Transverse colon (tissue), 4 donors: ENCODE measurements at regions not wholly inside any gene's neighbourhood (a gene's known extent, or its start where the extent isn't known, plus 50 kb on each side); places are given as distances from the start of the nearest gene placed in this dataset.

Source experiments
- DNase-seq: peaks from one replicate; pipeline ENCODE4 v3.0.0-alpha.2; 2019
- H3K27ac ChIP-seq, 4 donors: fragments of 200-600 bp; sonication (generic); 2 replicates each; pipeline ENCODE4 v1.5.1; 2016 to 2018; ENCODE audit warnings: inconsistent platforms in 4 of 4
- H3K27me3 ChIP-seq: fragments of 200-600 bp; sonication (generic); 2 replicates; pipeline ENCODE4 v1.5.1; 2017; ENCODE audit warnings: inconsistent platforms
- H3K36me3 ChIP-seq, 4 donors: fragments of 200-600 bp; sonication (generic); 2 replicates each; pipeline ENCODE4 v1.5.1; 2017 to 2019; ENCODE audit warnings: inconsistent platforms in 4 of 4
- H3K4me1 ChIP-seq, 4 donors: fragments of 200-600 bp; sonication (generic); 2 replicates each; pipeline ENCODE4 v1.5.1; 2017 to 2020; ENCODE audit warnings: inconsistent platforms in 4 of 4
- H3K4me3 ChIP-seq, 4 donors: fragments of 200-600 bp; sonication (generic); 1 replicate in 1 of 4; 2 replicates in 3 of 4; pipeline versions ENCODE4 v1.5.1 to v1.6.1; 2017 to 2019; ENCODE audit warnings: inconsistent platforms in 4 of 4
- H3K9me3 ChIP-seq, 2 donors: fragments of 200-600 bp; sonication (generic); 2 replicates each; pipeline ENCODE4 v1.5.1; 2017 to 2019; ENCODE audit warnings: inconsistent platforms in 2 of 2
- EP300 ChIP-seq: sonication (generic); formaldehyde crosslinking; IDR thresholded peaks from one replicate; pipeline ENCODE4 v1.6.1; 2017; ENCODE audit warnings: antibody characterized with exemption, low read depth
- POLR2A ChIP-seq: fragments of 450-650 bp; IDR thresholded peaks from one replicate; pipeline ENCODE4 v1.6.1; 2016; ENCODE audit warnings: antibody characterized with exemption, mild to moderate bottlenecking, moderate library complexity
- POLR2AphosphoS5 ChIP-seq, 3 donors: sonication (generic); formaldehyde crosslinking; IDR thresholded peaks; one replicate each; pipeline ENCODE4 v1.6.1; 2016; ENCODE audit warnings: antibody characterized with exemption in 3 of 3
- WGBS, 2 donors: methylation state at CpG; one replicate each; pipeline ENCODE4 v1.1.5; 2018; ENCODE audit warnings: low coverage in 1 of 2; 5-methylcytosine and 5-hydroxymethylcytosine counted together
- in situ Hi-C, 4 donors: fragments of 200-750 bp; cut with MboI; loops; one replicate each; pipeline versions ENCODE4 v1.15.0 to v1.15.1; 2017; ENCODE audit warnings: low sequenced_read_pairs in 3 of 4, low pct_ligation_motif_present in 1 of 4, low pct_unique_long_range_greater_than_20kb in 1 of 4
- intact Hi-C: fragments of 100-400 bp; cut with DNase I; formaldehyde crosslinking; loops from one replicate; pipeline ENCODE4 v1.15.1; 2023; ENCODE audit warnings: low total_unique reads
- TF ChIP-seq, protein P1 (sequence below), 5 experiments: fragments of 200-600 bp in 3 of 5; fragments of 450-650 bp in 2 of 5; sonication (generic) in 3 of 5; IDR thresholded peaks; 1 replicate in 2 of 5; 2 replicates in 3 of 5; pipeline ENCODE4 v1.5.1; 2016 to 2017; ENCODE audit warnings: antibody characterized with exemption in 5 of 5, inconsistent platforms in 3 of 5, mild to moderate bottlenecking in 2 of 5, moderate library complexity in 1 of 5

DNA sequence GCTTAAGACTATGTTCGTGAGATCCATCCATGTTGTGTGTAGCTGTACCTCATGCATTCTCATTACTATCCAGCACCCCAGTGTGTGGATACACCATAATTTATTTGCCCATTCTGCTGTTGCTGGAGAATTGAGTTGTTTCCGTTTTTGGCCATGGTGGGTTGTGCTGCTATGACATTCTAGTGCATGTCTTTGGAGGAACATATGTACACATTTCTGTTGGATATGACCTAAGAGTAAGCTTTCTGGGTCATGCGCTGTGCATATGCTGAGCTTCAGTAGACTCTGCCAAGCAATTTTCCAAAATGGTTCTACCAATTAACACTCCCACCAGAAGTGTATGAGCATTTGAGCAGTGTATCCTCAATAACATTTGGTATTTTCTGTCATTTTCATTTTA lies 316.6 kb downstream of the MIAT start:
- in situ Hi-C loops: no loop called here
- Histone ChIP-seq H3K36me3 (no peaks in the 10 kb centered on the region), H3K4me1 (no peaks in the 10 kb centered on the region), H3K27ac (no peak overlapping the region), H3K4me3 (no peak overlapping the region), H3K27me3 (no peaks in the 10 kb centered on the region), H3K9me3 (no peaks in the 10 kb centered on the region)
- no peak for DNase-seq
- intact Hi-C loops: no loop called here
- TF ChIP-seq POLR2A (no peak), POLR2AphosphoS5 (IDR thresholded peaks at IDR 0.05) (no peak), EP300 (no peak)
- TF ChIP-seq, protein P1, sequence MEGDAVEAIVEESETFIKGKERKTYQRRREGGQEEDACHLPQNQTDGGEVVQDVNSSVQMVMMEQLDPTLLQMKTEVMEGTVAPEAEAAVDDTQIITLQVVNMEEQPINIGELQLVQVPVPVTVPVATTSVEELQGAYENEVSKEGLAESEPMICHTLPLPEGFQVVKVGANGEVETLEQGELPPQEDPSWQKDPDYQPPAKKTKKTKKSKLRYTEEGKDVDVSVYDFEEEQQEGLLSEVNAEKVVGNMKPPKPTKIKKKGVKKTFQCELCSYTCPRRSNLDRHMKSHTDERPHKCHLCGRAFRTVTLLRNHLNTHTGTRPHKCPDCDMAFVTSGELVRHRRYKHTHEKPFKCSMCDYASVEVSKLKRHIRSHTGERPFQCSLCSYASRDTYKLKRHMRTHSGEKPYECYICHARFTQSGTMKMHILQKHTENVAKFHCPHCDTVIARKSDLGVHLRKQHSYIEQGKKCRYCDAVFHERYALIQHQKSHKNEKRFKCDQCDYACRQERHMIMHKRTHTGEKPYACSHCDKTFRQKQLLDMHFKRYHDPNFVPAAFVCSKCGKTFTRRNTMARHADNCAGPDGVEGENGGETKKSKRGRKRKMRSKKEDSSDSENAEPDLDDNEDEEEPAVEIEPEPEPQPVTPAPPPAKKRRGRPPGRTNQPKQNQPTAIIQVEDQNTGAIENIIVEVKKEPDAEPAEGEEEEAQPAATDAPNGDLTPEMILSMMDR (IDR thresholded peaks at IDR 0.05): no peak
- 75 to 85% methylated on average over 3 of the region's 3 CpGs for WGBS, 2 donors

DNA sequence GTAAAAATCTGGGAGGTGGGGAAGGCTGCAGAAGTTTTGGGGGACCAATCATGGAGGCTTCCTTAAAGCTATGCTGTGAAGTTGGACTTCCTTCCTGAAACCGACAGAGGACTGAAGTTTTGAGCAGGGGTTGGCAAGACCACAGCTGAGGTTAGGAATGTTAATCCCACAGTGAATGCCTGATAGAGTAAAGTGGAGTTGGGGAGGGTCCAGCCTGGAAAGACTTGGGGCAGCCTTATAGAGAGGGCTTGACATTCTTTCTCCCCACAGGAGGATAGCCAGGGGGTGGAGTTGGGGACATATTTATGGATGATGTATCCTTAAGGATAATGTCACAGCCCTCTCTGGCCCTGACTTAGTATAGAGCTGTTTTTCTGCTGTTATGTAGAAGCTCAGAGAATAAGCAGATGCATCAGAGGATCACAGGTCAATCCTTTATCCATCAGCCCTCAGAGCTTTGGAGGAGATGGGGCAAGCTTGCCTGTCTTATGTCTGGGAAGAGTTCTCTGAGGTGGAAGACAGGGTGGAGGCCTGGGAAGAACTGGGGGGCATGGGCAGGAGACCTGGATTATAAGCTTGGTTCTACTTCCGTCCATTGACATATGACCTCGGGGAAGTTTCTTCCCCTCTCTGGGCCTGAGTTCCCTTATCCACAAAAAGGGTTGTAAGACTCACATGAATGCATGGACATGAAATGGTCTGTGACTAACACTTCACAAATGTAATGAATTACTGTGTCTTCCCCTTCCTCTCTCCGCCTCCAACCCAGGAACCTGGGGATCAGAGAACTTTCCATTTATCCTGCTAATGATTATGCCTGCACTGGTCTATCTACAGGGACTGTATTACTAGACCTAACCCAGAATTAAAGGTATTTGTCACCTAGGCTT lies 317.8 kb downstream of the MIAT start:
- intact Hi-C loops (no loop called here), in situ Hi-C loops (no loop called here)
- Histone ChIP-seq H3K27ac (no peak overlapping the region), H3K9me3 (no peaks in the 10 kb centered on the region), H3K4me3 (no peak overlapping the region), H3K4me1 (no peaks in the 10 kb centered on the region), H3K27me3 (no peaks in the 10 kb centered on the region), H3K36me3 (no peaks in the 10 kb centered on the region)
- WGBS, 2 donors: 50 to 60% methylated on average over 2 to 4 of the region's 4 CpGs
- TF ChIP-seq, protein P1 (IDR thresholded peaks at IDR 0.05): no peak
- DNase-seq: no peak

DNA sequence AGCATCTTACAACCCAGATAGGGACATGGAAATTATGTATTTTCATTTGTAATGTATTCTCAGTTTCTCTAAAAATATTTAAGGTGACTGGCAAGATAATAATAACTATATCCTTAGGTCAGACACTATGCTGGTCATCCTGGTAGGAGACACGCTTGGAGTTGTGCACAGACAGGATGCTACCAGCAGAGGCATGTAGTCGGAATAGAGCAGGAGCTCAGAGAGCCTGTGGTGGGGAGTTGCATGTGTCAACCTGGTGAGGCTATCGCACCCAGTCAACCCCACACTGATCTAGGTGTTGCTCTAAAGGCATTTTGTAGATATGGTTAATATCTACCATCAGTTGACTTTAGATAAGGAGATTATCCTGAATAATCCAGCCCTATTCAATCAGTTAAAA lies 318.5 kb downstream of the MIAT start:
- H3K4me3 ChIP-seq: no peak overlapping the region
- in situ Hi-C loops: no loop called here

DNA sequence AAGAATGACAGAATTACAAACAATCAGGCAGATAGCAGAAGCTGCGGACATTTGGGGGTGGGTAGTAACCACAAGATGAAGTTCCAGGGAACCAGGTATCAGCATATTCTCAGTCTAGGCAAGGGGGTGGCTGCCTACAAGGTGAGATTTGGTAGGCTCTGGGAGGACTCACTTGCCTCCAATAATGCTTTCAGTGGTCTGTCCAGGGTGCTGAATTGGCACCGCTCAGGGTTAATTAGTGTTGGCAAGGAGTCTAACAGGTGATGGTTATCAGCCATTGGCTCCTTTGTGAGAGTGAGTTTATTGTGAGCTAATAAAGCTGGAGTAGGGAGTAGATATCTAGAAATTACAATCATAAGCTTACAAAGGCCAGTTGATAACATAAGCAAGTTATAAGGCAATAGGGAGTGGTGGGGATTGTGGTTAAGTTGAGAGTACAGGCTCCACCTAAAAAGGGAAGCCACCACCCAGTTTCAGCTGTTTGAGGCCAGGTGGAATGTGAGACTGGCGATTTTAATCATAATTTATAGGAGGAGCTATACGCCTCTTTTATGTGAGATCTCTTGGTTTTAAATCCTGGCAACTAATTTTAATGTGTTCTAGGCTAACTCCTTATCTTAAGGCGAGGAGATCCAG lies 320.5 kb downstream of the MIAT start:
- H3K27ac ChIP-seq: no peak overlapping the region
- no peaks in the 10 kb centered on the region for H3K36me3 ChIP-seq
- TF ChIP-seq, protein P1 (IDR thresholded peaks at IDR 0.05): no peak
- TF ChIP-seq POLR2A: no peak
- H3K9me3 ChIP-seq: no peaks in the 10 kb centered on the region
- in situ Hi-C loops (no loop called here), intact Hi-C loops (no loop called here)
- 53 to 59% methylated on average over 3 to 5 of the region's 5 CpGs for WGBS, 2 donors
- no peak overlapping the region for H3K4me3 ChIP-seq
- no peaks in the 10 kb centered on the region for H3K27me3 ChIP-seq
- no peaks in the 10 kb centered on the region for H3K4me1 ChIP-seq
- DNase-seq: no peak

More for the DNA sequence above, 318.5 kb downstream of the MIAT start:
- H3K9me3 ChIP-seq: no peaks in the 10 kb centered on the region
- H3K36me3 ChIP-seq: no peaks in the 10 kb centered on the region
- no peaks in the 10 kb centered on the region for H3K27me3 ChIP-seq
- no peak for TF ChIP-seq POLR2A
- no peak for TF ChIP-seq EP300
- TF ChIP-seq POLR2AphosphoS5 (IDR thresholded peaks at IDR 0.05): no peak
- TF ChIP-seq, protein P1 (IDR thresholded peaks at IDR 0.05): no peak
- no peaks in the 10 kb centered on the region for H3K4me1 ChIP-seq
- H3K27ac ChIP-seq: no peak overlapping the region
- 81 to 100% methylated on average over 1 to 3 of the region's 3 CpGs for WGBS, 2 donors
- intact Hi-C loops: no loop called here
- no peak for DNase-seq
